Mucosa of rectum (tissue), 2 donors: ENCODE measurements at regions not wholly inside any gene's neighbourhood (a gene's known extent, or its start where the extent isn't known, plus 50 kb on each side); places are given as distances from the start of the nearest gene placed in this dataset.

Experiments
- H3K27ac ChIP-seq, 2 donors: one replicate each; pipeline ENCODE4 v1.7.0; 2013; ENCODE audit warnings: inconsistent platforms in 2 of 2, low read depth in 2 of 2, low read length in 2 of 2
- H3K27me3 ChIP-seq, 2 donors: one replicate each; pipeline ENCODE4 v1.7.0; 2013; ENCODE audit warnings: low read length in 2 of 2; ENCODE audit not compliant: control insufficient read depth in 2 of 2, insufficient read depth in 2 of 2
- H3K36me3 ChIP-seq, 2 donors: one replicate each; pipeline ENCODE4 v1.7.0; 2013; ENCODE audit warnings: low read length in 2 of 2; ENCODE audit not compliant: control insufficient read depth in 2 of 2, insufficient read depth in 2 of 2
- H3K4me1 ChIP-seq, 2 donors: one replicate each; pipeline ENCODE4 v1.7.0; 2013; ENCODE audit warnings: low read length in 2 of 2, mild to moderate bottlenecking in 1 of 2; ENCODE audit not compliant: control insufficient read depth in 2 of 2, insufficient read depth in 2 of 2
- H3K4me3 ChIP-seq, 2 donors: one replicate each; pipeline ENCODE4 v1.7.0; 2013; ENCODE audit warnings: low read length in 2 of 2
- H3K9ac ChIP-seq, 2 donors: one replicate each; pipeline ENCODE4 v1.7.0; 2013; ENCODE audit warnings: low read length in 2 of 2, low read depth in 1 of 2, mild to moderate bottlenecking in 1 of 2
- H3K9me3 ChIP-seq, 2 donors: one replicate each; pipeline ENCODE4 v1.7.0; 2013; ENCODE audit warnings: low read length in 2 of 2; ENCODE audit not compliant: control insufficient read depth in 2 of 2
- donor health status: healthy.
- donor health status: Normal muscosa, but diverticular disease.

DNA sequence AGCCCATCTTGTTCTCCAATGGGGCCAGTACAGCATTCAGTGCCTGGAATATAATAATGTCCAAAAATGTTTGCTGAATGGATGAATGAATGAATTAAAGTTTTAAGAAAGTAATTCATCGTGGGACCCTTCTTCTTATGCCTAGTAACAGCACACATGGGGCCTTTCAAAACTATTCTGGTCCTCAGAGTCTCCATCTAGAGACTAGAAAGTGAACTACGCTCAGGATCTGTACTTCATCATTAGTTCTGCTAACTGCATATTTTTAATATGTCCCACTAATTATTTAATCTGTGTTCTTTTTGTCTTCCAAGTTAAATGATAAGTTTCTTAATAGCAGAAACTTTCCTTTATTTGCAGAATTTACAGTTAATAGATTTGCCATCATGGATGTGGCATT lies 172.5 kb downstream of the SMAD2 start:
- Histone ChIP-seq H3K27me3 (no peaks in the 10 kb centered on the region), H3K4me1 (no peaks in the 10 kb centered on the region), H3K36me3 (no peaks in the 10 kb centered on the region), H3K9me3 (no peaks in the 10 kb centered on the region), H3K9ac (no peak overlapping the region), H3K4me3 (no peak overlapping the region), H3K27ac (no peak overlapping the region)

DNA sequence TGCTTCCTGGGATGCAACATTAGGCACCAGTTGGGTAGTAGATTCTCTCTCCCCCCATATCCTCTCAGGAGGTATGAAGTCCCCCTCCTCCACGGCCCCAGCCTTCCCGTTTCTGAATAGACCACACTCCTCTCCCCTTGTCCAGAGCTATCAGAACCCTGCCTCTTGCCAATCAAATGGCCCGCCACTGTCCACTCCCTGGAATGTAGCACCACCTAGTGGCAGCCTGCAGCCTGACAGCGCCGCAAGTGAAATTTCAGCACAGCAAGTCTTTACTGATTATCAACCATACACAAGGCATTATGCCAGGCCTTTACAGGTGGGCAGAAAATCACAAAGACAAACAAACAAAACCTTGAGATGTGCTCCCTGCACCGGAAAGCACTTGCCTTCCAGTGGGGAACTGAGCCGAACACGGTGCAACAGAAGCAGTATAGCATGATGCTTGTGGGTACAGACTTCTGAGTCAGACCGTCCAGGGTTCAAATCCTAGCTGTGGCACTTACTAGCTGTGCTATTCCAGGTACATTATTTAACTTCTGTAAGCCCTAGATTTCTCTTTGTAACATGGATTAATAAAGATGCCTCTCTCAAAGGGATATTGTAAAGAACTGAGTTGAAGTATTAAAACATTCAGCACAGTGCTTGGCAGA lies 174.0 kb downstream of the SMAD2 start:
- H3K36me3 ChIP-seq = no peaks in the 10 kb centered on the region
- H3K27me3 ChIP-seq = no peaks in the 10 kb centered on the region
- H3K4me1 ChIP-seq = no peaks in the 10 kb centered on the region
- H3K9ac ChIP-seq = no peak overlapping the region
- no peak overlapping the region for H3K4me3 ChIP-seq
- H3K27ac ChIP-seq = no peak overlapping the region
- no peaks in the 10 kb centered on the region for H3K9me3 ChIP-seq

DNA sequence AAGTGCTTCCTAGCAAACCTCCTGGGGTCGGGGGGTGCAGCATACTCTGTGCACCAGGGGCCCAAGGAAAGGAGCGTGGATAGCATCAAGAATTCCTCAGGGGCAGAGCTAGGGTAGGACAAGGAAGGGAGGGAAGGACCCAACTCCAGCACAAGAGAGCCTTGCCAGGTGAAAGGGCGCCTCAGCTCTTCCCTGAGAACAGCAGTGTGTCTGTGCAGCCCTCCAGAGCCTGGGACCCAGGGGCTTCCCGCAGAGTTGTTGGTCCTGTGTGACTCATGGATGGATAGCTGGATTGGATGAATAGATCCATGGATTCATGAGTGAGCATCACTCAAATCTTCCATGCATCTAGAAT lies 175.4 kb downstream of the SMAD2 start:
- no peaks in the 10 kb centered on the region for H3K36me3 ChIP-seq
- H3K27me3 ChIP-seq = no peaks in the 10 kb centered on the region
- H3K9me3 ChIP-seq = no peaks in the 10 kb centered on the region
- no peak overlapping the region for H3K4me3 ChIP-seq
- no peaks in the 10 kb centered on the region for H3K4me1 ChIP-seq
- no peak overlapping the region for H3K27ac ChIP-seq
- no peak overlapping the region for H3K9ac ChIP-seq

DNA sequence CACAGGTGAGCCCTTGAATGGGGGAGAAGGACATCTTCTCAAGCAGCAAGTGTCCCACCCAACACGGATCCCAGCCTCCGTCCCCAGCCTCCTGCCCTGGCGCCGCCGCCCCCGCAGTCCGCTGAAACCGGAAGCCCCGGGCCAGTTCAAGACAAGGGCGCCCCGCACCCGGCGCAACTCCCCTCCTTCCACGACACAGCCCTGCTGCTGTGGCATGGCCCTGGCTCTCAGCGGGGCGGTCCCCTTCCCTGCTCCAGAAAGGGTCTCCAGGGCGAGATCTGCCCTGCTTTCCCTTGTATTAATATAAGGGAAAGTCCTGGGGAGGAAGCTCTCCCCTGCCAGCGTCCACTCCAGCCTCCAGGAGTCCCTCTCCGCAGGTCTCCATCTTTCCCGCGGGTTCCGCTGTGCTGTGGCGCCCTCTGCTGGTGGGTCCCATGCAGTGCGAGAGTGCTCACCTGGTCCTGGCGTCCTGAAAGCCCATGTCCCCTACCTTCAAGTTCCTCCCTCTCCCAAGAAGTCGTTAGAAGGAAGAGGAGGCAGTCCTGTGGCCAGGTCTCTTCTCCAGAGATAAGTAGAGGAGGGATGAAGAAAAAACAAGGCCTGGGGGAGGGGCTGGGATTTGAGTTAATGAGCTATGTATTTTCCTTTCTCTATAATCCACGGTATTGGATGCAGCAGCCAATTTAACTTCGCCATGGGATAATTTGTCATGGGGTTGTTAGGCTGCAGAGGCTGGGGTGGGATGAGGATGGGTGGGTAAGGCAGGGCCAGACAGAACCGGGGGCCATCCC lies 176.0 kb downstream of the SMAD2 start:
- no peak overlapping the region for H3K4me3 ChIP-seq
- H3K27me3 ChIP-seq = no peaks in the 10 kb centered on the region
- no peaks in the 10 kb centered on the region for H3K4me1 ChIP-seq
- H3K36me3 ChIP-seq = no peaks in the 10 kb centered on the region
- no peak overlapping the region for H3K9ac ChIP-seq
- H3K9me3 ChIP-seq = no peaks in the 10 kb centered on the region
- no peak overlapping the region for H3K27ac ChIP-seq

DNA sequence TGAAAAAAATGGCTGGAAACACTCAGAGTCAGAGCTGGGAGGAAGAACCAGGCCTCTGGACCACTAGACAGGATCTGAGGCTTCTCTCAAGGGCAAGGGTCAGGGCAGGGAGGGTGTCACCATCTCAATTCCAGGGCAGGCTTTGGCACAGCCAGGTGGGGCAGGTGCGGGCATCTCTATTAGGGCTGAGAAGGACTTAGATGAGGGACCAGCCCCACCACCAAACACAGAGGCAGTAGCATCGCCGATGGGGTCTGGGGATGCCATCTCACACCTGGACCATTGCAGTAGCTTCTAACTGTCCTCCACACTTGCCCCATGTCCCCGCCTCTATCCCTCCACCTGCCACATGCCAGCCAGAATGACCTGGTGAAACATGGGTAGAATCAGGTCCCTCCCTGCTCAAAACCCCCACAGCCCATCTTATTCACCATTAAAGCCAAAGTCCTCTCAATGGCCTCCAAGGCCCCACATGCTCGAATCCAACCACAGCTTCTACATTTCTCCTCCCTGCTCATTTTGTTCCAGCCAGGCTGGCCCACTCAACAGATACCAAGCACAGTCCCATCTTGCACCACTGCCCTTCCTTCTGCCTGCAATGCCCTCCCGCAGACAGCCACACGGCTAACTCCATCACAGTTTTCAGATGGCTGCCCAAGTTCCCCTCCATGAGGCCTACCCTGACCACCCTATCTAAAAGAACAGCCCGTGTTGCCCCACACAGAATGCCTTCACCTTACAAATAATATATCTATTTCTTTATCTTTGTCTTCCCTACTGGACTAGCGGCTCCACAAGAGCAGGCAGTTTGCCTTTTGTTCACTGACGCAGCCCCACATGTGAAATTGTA lies 177.4 kb downstream of the SMAD2 start:
- H3K9me3 ChIP-seq = no peaks in the 10 kb centered on the region
- no peaks in the 10 kb centered on the region for H3K36me3 ChIP-seq
- H3K4me1 ChIP-seq = no peaks in the 10 kb centered on the region
- no peak overlapping the region for H3K4me3 ChIP-seq
- no peaks in the 10 kb centered on the region for H3K27me3 ChIP-seq
- H3K27ac ChIP-seq = no peak overlapping the region
- no peak overlapping the region for H3K9ac ChIP-seq

DNA sequence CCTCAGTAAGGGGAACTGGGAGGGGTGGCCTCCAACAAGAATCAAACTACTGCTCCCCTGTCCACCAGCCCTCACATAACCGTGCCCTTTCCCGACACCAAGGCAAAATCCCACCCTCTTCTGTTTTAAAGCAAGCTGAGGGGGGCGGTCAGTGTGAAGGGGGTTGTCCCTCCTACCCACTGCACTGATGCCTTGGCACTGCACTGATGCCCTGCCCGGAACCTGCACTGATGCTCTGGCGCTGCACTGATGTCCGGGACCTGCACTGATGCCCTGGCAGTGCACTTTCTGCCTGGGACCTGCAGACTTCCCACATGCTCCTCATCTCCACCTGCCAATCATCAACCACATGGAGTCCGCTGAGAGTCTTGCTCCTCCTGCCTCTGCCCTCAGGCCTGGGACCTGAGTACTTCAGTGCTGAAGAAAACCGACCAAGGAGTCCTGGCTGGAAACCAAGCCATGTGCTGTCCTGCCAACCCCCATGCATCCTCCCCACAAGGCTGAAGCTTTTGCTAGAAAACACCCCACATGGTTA lies 179.5 kb downstream of the SMAD2 start:
- H3K4me1 ChIP-seq = no peaks in the 10 kb centered on the region
- H3K9me3 ChIP-seq = no peaks in the 10 kb centered on the region
- H3K4me3 ChIP-seq = no peak overlapping the region
- no peaks in the 10 kb centered on the region for H3K36me3 ChIP-seq
- H3K27ac ChIP-seq = no peak overlapping the region
- H3K9ac ChIP-seq = no peak overlapping the region
- H3K27me3 ChIP-seq = no peaks in the 10 kb centered on the region

DNA sequence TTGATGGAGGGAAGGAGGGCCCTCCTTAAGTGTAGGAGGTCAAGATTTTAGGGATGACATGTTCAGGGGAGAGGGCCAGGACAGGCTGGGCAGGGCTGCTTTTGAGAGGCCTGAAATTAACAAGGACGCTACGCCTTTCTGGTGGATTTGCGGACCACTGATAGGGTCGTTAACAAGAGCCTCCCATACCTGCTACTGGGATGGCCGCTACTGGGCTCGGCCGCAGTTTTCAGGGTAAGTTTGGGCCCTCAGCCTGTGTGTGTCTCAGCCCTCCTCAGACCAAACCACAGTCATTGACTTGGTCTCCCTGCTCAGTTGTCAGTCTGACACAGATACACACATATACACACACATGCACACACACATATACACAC lies 180.9 kb downstream of the SMAD2 start:
- Histone ChIP-seq H3K27ac (no peak overlapping the region), H3K4me3 (no peak overlapping the region), H3K9ac (peak overlapping the region in 1 of 2 donors; percentile 14), H3K4me1 (no peaks in the 10 kb centered on the region), H3K36me3 (no peaks in the 10 kb centered on the region), H3K9me3 (no peaks in the 10 kb centered on the region), H3K27me3 (no peaks in the 10 kb centered on the region)

DNA sequence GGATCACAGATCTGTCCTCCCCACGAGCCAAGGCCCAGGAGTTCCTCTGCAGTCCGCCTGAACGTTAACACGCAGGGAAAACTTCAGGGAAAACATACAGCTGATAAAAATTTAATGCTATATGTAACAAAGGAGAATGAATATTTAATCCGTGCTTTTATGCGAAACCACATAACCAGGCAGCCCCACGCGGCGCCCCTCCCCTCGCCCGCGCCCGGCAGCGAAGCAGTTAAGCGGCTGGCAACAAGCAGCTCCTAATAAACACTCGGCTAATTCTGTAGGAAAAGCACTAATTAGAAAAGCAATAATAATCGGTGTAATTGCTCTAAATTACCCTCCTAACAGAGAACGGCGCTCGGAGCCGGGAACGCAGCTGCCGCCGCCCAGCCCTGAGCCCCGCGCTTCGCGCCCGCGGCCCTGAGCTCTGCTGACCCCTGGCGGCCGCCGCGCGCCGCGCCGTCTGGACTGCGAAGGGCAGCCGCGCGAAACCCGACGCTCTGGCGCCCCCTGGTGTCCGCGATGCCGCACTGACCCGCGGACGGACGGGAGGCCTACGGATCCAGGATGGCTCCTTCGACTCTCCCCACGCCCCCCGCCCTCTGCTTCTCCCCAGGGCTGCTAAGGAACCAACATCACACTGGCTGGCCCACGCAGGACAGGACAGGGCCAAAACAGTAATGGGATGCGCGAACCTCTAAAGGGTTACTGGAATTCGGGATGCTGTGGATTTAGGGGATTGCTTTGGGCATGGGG lies 181.4 kb downstream of the SMAD2 start:
- peak overlapping the region in 1 of 2 donors; percentile 14 for H3K9ac ChIP-seq

DNA sequence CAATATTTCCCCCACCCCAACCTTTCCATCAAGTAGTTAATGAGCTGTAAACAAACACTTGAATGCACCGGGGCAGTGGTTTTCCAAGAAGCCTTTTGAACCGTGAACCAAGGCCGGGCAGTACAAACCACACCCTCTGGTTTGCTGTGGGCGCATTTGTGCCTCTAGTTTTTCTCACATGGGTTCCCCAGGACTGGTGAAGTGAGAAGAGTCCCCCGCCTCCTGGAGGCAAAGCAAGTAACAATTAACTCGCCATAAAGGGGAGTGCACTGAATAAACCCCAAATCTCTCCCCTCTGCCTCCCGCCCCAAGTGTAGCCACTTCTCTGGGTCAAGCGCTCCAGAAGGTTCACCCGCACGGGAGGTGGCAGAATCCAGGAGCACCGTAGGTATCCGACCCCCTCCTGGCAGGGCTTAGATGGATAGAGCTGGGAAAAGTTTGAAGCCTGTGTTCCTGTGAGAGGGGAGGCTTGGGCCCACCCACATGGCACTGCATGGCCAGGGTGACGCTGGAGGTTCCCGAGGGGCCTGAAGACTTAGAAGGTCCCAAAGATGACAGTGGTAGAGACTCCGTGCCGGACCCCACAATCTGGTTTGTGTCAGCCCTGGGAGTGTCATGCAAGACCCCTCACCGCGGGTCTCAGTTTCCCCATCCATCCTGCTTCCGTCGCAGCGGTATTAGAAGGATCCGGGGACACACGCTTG lies 182.2 kb downstream of the SMAD2 start:
- Histone ChIP-seq H3K27me3 (no peaks in the 10 kb centered on the region), H3K4me3 (no peak overlapping the region), H3K36me3 (no peaks in the 10 kb centered on the region), H3K27ac (no peak overlapping the region), H3K9ac (no peak overlapping the region), H3K4me1 (no peaks in the 10 kb centered on the region), H3K9me3 (no peaks in the 10 kb centered on the region)

More for the DNA sequence above, 181.4 kb downstream of the SMAD2 start:
- no peaks in the 10 kb centered on the region for H3K36me3 ChIP-seq
- no peaks in the 10 kb centered on the region for H3K4me1 ChIP-seq
- no peaks in the 10 kb centered on the region for H3K27me3 ChIP-seq
- H3K9me3 ChIP-seq = no peaks in the 10 kb centered on the region
- no peak overlapping the region for H3K27ac ChIP-seq
- peak overlapping the region; percentile 4 to 57 for H3K4me3 ChIP-seq
